Choroid plexus epithelial cell (primary cell): ENCODE measurements at regions not wholly inside any gene's neighbourhood (a gene's known extent, or its start where the extent isn't known, plus 50 kb on each side); places are given as distances from the start of the nearest gene placed in this dataset.

Source experiments
- DNase-seq: peaks from one replicate; pipeline ENCODE4 v3.0.0-alpha.2; 2010; ENCODE audit warnings: low read depth
- H3K4me3 ChIP-seq: 2 replicates; pipeline ENCODE4 v1.5.1; 2011; ENCODE audit warnings: low read depth, mild to moderate bottlenecking, control low read depth, low read length, moderate library complexity
- TF ChIP-seq, protein P1 (sequence below): conservative IDR thresholded peaks from 2 replicates; pipeline ENCODE4 v1.5.1; 2011; ENCODE audit warnings: low read depth, mild to moderate bottlenecking, control low read depth, inconsistent platforms, low read length, moderate library complexity

DNA sequence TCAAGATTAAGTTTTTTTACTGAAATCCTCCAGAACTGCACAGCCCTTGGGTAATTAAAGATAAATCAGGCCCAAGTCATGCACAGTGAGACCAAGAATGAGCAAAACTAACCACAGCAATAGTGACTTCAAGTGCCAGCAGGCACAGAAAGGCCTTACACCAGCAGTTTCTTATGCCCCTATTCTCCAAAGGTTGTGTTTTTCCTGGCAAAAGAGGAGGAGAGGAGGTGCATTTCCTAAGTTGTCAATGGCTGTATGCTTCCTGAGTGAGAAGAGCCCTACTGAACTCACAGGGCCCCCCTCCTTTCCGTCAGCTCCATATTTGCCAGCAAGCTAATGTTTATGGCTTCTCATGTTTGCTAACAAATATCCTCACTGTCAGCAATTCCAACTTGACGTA, 418.7 kb upstream of the INTU start:
- no peak overlapping the region for H3K4me3 ChIP-seq
- TF ChIP-seq, protein P1, sequence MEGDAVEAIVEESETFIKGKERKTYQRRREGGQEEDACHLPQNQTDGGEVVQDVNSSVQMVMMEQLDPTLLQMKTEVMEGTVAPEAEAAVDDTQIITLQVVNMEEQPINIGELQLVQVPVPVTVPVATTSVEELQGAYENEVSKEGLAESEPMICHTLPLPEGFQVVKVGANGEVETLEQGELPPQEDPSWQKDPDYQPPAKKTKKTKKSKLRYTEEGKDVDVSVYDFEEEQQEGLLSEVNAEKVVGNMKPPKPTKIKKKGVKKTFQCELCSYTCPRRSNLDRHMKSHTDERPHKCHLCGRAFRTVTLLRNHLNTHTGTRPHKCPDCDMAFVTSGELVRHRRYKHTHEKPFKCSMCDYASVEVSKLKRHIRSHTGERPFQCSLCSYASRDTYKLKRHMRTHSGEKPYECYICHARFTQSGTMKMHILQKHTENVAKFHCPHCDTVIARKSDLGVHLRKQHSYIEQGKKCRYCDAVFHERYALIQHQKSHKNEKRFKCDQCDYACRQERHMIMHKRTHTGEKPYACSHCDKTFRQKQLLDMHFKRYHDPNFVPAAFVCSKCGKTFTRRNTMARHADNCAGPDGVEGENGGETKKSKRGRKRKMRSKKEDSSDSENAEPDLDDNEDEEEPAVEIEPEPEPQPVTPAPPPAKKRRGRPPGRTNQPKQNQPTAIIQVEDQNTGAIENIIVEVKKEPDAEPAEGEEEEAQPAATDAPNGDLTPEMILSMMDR: no peak
- no peak for DNase-seq

DNA sequence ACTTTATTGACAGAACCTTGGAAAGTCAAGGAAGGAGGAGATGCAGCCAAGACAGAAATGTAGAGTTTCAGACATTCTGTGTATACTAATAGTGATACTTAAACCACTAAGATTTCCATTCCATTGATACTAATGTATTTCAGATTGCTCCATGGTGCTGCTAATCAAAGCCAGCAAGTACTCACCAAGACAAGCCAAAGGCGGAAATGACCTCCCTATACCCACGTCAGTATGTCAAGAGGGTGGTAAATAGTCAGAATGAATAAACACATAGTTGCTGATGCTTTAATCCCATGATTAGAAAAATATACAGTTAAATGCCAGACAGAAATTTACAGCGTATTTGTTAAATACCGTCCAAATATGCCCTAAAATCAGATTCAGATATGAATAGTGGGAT, 417.8 kb upstream of the INTU start:
- TF ChIP-seq, protein P1: no peak
- DNase-seq: no peak
- no peak overlapping the region for H3K4me3 ChIP-seq

DNA sequence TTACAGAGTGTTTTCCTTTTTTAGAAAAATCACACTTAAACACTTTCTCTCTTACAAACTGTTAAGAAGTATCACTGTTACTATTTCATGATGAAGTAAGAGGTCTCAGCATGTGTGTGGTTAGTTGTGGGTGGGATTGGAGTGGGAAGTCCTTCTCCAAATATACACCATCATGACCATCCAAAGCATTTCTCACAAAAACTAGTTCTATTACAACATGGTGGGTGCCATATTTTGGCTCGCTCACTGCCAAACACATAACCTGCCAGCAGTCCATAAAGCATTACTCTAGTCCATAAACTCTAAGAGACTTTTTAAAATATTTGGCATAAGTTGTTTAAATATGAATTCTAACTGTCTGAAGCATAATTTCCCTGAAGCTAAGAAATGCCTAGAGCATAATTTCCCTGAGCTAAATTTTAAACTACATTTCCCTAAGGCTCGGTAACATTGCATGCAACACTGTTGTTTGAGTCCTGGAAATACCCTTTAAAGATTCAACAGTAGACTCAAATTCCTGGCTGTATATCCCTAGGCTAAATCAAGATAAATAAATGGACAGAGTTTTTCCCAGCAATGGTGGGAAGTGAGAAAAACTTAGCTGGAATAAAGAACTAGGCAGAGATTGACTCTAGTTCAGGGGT, 415.0 kb upstream of the INTU start:
- TF ChIP-seq, protein P1: no peak
- DNase-seq: no peak
- no peak overlapping the region for H3K4me3 ChIP-seq

DNA sequence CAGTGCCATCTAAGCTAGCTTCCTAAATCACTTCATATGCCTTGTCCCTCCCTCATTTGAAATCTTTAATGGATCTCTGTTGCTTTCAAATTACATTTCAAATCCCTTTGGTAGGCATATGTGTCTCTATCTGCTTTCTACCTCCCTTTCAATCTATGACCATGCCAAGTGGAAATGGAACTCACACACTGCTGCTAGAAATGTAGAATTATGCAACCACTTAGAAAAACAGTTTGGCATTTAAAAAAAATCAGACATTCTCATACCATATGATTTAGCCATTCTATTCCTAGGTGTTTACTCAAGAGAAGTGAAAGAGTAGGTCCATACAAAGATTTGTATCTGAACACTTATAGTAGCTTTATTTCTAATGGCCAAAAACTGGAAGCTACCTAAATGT, 413.5 kb upstream of the INTU start:
- H3K4me3 ChIP-seq: no peak overlapping the region
- TF ChIP-seq, protein P1: no peak
- peak; percentile 50 for DNase-seq

DNA sequence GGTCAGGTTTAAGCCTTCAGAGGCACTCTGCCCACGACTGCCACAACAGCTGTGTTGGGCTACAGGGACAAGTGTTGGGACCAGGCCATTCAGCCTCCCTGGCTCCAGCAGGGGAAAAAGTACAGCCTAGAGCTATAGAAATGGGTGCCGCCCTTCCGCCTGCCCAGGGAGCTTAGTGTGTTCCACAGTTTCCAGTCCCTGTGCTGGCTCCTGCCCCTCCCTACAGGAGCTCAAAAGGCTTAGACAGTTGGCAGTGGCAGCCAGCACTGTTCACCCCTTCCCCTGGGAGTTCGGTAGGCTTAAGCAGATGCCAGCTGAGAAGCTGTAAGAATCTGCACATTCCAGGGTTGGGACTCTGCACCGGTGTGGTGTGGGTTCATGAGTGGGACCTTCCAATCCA, 408.2 kb upstream of the INTU start:
- TF ChIP-seq, protein P1: no peak
- H3K4me3 ChIP-seq: no peak overlapping the region
- no peak for DNase-seq

DNA sequence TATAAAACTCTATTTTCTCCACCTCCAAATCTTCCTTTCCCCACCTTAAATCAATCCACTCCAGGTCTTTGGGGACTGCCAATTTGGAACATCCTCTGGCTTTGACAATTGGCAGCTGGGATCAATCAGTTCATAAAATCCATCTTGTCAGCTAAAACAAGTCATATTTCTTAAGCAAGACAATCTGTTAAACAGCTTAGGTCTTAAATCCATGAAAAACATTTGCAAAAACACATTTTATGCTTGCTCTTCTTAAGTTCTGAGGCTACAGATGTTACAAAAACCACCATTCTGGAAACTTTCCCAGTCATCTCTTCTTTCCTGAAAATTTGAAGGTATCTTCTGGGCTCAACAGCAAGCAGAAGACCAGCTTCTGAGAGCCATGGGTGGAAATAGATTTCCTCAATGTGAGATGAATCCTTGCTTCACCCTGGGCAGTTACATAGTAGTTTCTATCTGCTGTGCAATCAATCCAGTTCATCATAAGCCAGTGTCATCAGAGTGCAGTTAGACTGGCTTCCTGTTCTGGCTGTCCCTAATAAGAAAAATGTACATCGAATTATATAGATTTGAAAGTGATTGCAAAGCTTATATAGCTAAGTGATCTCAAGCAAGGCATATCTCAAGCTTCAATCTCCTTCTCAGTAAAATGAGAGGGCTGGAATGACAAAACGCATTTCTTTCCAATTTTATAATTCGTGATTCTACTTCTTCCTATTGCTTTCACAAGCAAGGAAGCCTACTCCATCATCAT, 402.7 kb upstream of the INTU start:
- no peak for DNase-seq
- TF ChIP-seq, protein P1: no peak
- no peak overlapping the region for H3K4me3 ChIP-seq

DNA sequence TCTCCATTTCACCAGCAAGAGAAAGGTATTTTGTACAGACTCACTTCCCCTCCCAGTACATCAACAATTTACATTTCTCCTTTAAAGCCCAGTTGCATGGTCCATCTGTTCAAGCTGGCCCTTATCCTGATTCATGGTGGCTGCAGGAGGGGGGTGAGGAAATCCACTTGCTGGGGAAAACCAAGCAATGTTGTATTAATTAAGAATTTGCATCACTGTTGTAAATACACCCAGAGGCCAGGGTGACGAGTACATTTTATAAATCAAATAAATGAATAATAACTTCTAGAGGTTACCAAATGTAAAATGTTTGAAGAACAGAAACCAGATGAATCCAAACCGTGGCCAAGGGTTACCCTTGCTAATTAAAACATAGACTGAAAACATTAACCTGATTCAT, 395.9 kb upstream of the INTU start:
- TF ChIP-seq, protein P1: no peak
- no peak overlapping the region for H3K4me3 ChIP-seq
- no peak for DNase-seq
